Esophagus squamous epithelium (tissue), 5 donors: ENCODE measurements at regions not wholly inside any gene's neighbourhood (a gene's known extent, or its start where the extent isn't known, plus 50 kb on each side); places are given as distances from the start of the nearest gene placed in this dataset.
A peak's percentile ranks its signal among the peaks of the same experiment; 100 is the strongest.

Experiments
- DNase-seq: peaks from one replicate; lab custom pipeline; 2025; lab: John Stamatoyannopoulos, UW
- H3K27ac ChIP-seq, 4 donors: fragments of 200-600 bp; sonication (generic); one replicate each; pipeline ENCODE4 v1.5.1; 2016 to 2019; ENCODE audit warnings: mild to moderate bottlenecking in 1 of 4
- H3K27me3 ChIP-seq, 4 donors: fragments of 200-600 bp; sonication (generic); 1 replicate in 3 of 4; 2 replicates in 1 of 4; pipeline versions ENCODE4 v1.5.1 to v1.6.0; 2017 to 2021; ENCODE audit warnings: antibody characterized with exemption in 1 of 4
- H3K36me3 ChIP-seq, 3 donors: fragments of 200-600 bp; sonication (generic); one replicate each; pipeline ENCODE4 v1.5.1; 2016 to 2019
- H3K4me1 ChIP-seq, 3 donors: fragments of 200-600 bp; sonication (generic); one replicate each; pipeline ENCODE4 v1.5.1; 2017 to 2019
- H3K4me3 ChIP-seq, 4 donors: fragments of 200-600 bp; sonication (generic); 1 replicate in 3 of 4; 2 replicates in 1 of 4; pipeline ENCODE4 v1.5.1; 2016 to 2019; ENCODE audit warnings: mild to moderate bottlenecking in 2 of 4, moderate library complexity in 1 of 4
- H3K9me3 ChIP-seq, 3 donors: fragments of 200-600 bp; sonication (generic); one replicate each; pipeline ENCODE4 v1.5.1; 2016 to 2019
- POLR2A ChIP-seq, 4 donors: fragments of 450-650 bp; IDR thresholded peaks; one replicate each; pipeline ENCODE4 v1.6.1; 2017; ENCODE audit warnings: antibody characterized with exemption in 4 of 4, mild to moderate bottlenecking in 4 of 4, moderate library complexity in 3 of 4
- WGBS, 2 donors: methylation state at CpG; one replicate each; pipeline ENCODE4 v1.1.5; 2018; 5-methylcytosine and 5-hydroxymethylcytosine counted together
- intact Hi-C: fragments of 100-400 bp; cut with DNase I; formaldehyde crosslinking; loops from one replicate; pipeline ENCODE4 v1.15.0; 2022
- TF ChIP-seq, protein P1 (sequence below), 6 experiments: fragments of 450-650 bp in 4 of 6; fragments of 200-600 bp in 2 of 6; sonication (generic) in 2 of 6; IDR thresholded peaks; one replicate each; pipeline ENCODE4 v1.5.1; 2016 to 2019; ENCODE audit warnings: antibody characterized with exemption in 6 of 6, mild to moderate bottlenecking in 4 of 6, moderate library complexity in 4 of 6
- donor health status: DM: yes; HTN: yes; CAD: no.

DNA sequence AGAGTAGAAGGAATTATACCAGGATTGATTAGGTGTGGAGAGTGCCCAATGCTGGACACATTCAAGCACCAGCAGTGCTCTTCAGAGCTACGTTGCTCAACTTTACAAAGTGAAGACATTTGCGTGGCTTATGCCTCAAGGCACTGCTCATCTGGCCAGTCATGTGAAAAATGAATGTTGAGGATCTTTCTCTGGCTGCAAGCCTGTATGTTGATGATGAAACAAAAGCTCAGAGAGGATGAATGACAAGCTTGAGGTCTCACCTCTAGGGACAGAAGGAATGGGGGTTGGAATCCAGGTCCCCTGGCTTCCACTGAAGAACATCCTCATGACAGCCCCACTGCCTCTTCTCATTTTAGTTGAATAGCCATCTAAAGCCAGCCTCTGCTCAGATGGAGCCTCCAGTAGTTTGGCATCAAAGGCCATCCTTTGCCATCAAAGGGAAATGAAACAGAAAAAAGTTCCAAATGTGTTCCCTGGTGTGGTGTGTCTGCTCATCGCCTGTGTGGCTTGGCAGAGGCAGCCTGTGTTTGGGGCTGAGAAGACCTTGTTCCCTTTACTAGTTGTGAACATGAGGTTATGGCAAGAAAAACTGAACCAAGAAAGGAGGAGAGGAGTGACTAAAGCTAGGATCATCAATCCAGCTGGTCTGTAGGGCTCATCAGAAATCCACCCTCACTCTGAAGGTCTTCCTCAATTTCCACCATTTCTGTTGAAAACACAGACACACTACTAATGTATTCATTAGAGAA, 114.0 kb upstream of the KL start:
- intact Hi-C loops: no loop called here
- H3K4me3 ChIP-seq: no peak overlapping the region
- no peak for DNase-seq
- H3K27me3 ChIP-seq: no peaks in the 10 kb centered on the region
- TF ChIP-seq, protein P1, sequence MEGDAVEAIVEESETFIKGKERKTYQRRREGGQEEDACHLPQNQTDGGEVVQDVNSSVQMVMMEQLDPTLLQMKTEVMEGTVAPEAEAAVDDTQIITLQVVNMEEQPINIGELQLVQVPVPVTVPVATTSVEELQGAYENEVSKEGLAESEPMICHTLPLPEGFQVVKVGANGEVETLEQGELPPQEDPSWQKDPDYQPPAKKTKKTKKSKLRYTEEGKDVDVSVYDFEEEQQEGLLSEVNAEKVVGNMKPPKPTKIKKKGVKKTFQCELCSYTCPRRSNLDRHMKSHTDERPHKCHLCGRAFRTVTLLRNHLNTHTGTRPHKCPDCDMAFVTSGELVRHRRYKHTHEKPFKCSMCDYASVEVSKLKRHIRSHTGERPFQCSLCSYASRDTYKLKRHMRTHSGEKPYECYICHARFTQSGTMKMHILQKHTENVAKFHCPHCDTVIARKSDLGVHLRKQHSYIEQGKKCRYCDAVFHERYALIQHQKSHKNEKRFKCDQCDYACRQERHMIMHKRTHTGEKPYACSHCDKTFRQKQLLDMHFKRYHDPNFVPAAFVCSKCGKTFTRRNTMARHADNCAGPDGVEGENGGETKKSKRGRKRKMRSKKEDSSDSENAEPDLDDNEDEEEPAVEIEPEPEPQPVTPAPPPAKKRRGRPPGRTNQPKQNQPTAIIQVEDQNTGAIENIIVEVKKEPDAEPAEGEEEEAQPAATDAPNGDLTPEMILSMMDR (IDR thresholded peaks at IDR 0.05): no peak
- no peak for TF ChIP-seq POLR2A (IDR thresholded peaks at IDR 0.05)
- no peaks in the 10 kb centered on the region for H3K9me3 ChIP-seq
- no peaks in the 10 kb centered on the region for H3K36me3 ChIP-seq
- peaks cover 0 to 32% (median 13%) of the 10 kb centered on the region in 3 donors for H3K4me1 ChIP-seq
- H3K27ac ChIP-seq: peak overlapping the region; percentile 17 to 77 (median 62)
- 39 to 40% methylated on average over 3 of the region's 3 CpGs for WGBS, 2 donors

DNA sequence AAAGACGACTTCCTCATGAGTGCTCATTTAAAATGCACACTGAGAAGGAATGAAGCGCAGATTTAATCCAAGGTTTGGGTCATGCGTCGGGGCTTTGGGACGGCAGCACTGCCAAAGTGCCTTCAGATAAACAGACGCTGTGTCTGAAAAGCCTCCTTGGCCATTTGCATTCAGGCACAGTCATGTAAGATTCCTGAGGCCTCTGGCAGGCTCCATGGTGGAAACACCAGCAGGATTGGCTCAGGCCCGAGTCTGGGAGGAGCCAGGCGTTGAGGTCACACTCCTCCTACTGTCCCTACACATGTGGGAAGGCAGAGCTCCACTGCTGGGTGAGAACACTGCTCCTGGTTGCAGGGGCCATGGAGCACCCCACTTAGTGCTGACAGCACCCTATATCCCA, 113.3 kb upstream of the KL start:
- H3K27ac ChIP-seq: peak overlapping the region; percentile 17 to 77 (median 62)
- no peaks in the 10 kb centered on the region for H3K27me3 ChIP-seq
- no peak for DNase-seq
- H3K4me3 ChIP-seq: peak overlapping the region in 1 of 4 donors; percentile 15
- intact Hi-C loops: no loop called here
- no peaks in the 10 kb centered on the region for H3K9me3 ChIP-seq
- WGBS, 2 donors: 36 to 52% methylated on average over 6 to 8 of the region's 8 CpGs
- no peaks in the 10 kb centered on the region for H3K36me3 ChIP-seq
- H3K4me1 ChIP-seq: peaks cover 0 to 32% (median 13%) of the 10 kb centered on the region in 3 donors
- TF ChIP-seq POLR2A (IDR thresholded peaks at IDR 0.05): no peak
- TF ChIP-seq, protein P1 (IDR thresholded peaks at IDR 0.05): no peak

DNA sequence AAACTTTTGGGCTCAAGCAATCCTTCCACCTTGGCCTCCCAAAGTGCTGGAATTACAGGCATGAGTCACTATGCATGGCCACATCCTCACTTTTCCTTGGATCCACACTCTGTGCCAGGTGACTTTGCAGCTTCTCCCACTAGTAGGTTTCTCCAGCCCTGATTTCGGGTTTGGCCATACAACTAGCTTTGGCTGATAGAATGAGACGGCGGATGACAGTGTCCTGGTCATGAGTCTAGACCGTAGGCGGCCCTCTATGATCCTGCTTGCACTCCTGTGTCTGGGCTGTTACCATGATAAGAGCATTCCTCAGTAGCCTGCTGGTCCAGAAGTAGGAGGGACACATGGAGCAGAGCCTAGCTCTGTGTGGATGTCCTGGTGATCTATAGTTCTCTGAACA, 112.5 kb upstream of the KL start:
- no peak for DNase-seq
- peak overlapping the region in 3 of 4 donors; percentile 31 to 75 (median 48) for H3K27ac ChIP-seq
- TF ChIP-seq, protein P1 (IDR thresholded peaks at IDR 0.05): no peak
- no peak for TF ChIP-seq POLR2A (IDR thresholded peaks at IDR 0.05)
- intact Hi-C loops: no loop called here
- no peaks in the 10 kb centered on the region for H3K27me3 ChIP-seq
- H3K4me1 ChIP-seq: peaks cover 0 to 32% (median 13%) of the 10 kb centered on the region in 3 donors
- no peak overlapping the region for H3K4me3 ChIP-seq
- WGBS, 2 donors: 86 to 100% methylated on average over 3 of the region's 5 CpGs
- no peaks in the 10 kb centered on the region for H3K9me3 ChIP-seq
- H3K36me3 ChIP-seq: no peaks in the 10 kb centered on the region

DNA sequence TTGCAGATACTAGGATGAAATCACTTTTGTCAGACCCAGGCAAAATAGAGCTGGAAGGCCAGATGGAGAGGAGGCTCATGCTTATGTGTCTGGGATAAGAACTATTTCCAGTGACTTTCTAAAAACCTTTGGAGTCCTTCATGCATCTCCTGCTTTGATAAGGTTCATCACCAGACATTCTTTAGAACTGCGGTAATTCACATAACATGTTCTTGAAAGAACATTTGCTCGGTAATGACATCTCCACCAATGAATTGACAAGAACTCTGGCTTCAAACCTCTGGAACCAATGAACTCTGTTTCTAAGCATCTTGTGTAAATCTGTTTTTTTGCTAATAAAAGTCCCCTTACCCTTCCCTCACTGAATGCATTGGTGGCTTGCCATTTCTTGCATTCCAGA, 112.0 kb upstream of the KL start:
- Histone ChIP-seq H3K36me3 (no peaks in the 10 kb centered on the region), H3K27me3 (no peaks in the 10 kb centered on the region), H3K4me3 (no peak overlapping the region), H3K9me3 (no peaks in the 10 kb centered on the region), H3K27ac (no peak overlapping the region), H3K4me1 (peaks cover 0 to 32% (median 13%) of the 10 kb centered on the region in 3 donors)
- 94 to 98% methylated on average over 2 of the region's 2 CpGs for WGBS, 2 donors
- TF ChIP-seq, protein P1 (IDR thresholded peaks at IDR 0.05): no peak
- TF ChIP-seq POLR2A (IDR thresholded peaks at IDR 0.05): no peak
- intact Hi-C loops: no loop called here
- no peak for DNase-seq

DNA sequence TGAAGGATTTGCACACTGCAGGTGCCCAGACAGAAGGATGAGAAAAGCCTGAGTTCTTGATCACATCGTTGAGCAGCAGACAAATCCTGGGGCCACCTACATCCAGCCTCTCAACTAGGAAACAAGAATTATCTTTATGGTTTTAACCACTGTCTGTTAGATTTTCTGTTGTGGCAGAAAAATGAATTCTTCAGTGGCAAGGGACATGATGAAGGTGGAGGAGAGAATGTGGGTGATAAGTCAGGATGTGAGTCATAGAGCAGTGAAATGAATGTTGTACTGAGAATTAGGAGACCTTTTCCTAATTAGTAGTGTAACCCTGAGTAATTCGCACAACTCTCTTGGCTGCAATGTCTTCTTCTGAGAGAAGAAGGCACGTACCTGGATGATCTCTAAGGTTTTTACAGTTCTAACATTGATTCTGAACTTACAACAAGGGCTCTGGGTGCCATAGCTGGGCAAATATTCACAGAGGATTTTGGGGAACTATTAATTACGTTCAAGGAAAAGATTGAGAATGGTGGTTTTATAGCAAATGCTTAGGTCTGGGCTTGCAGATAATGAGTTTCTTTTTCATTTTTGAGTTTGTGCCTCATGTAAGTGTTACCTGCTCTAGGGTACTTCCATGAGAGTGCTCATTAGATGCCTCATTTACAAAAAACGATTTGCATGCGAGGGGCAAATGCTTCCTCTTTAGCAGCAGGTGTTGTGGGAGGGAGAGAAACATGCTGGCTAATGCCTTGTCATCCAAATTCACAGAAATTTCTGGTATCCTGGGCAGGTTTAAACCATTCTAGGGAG, 111.0 kb upstream of the KL start:
- H3K36me3 ChIP-seq: no peaks in the 10 kb centered on the region
- H3K4me3 ChIP-seq: no peak overlapping the region
- peak overlapping the region in 1 of 4 donors; percentile 14 for H3K27ac ChIP-seq
- no peaks in the 10 kb centered on the region for H3K9me3 ChIP-seq
- H3K27me3 ChIP-seq: no peaks in the 10 kb centered on the region
- TF ChIP-seq, protein P1 (IDR thresholded peaks at IDR 0.05): no peak
- no peak for TF ChIP-seq POLR2A (IDR thresholded peaks at IDR 0.05)
- no peak for DNase-seq
- peaks cover 0 to 32% (median 13%) of the 10 kb centered on the region in 3 donors for H3K4me1 ChIP-seq
- 42 to 53% methylated on average over 6 of the region's 6 CpGs for WGBS, 2 donors
- intact Hi-C loops: no loop called here
